Activated T-cell treated with anti-CD3 and anti-CD28 coated beads, Interleukin-2, amount 50 U/mL, for 72 hours (primary cell): ENCODE measurements at regions not wholly inside any gene's neighbourhood (a gene's known extent, or its start where the extent isn't known, plus 50 kb on each side); places are given as distances from the start of the nearest gene placed in this dataset.
"Not testable (repeated sequence)": the region's sequence is repeated elsewhere in the genome, so short reads cannot be mapped to it uniquely, and the experiment has no call there.

Experiments
- ATAC-seq, 2 donors: fragments of 150-1000 bp; cut with Tn5 transposase; replicated peaks in 1 of 2; 2 replicates each; pipeline ENCODE4 v1.10.0; 2021; ENCODE audit warnings: moderate library complexity in 2 of 2, mild to moderate bottlenecking in 1 of 2
- DNase-seq, 2 donors: peaks; one replicate each; pipeline ENCODE4 v3.0.0; 2021 to 2022; ENCODE audit warnings: mixed read lengths in 1 of 2
- H3K27ac Mint-ChIP-seq: one replicate; pipeline ENCODE4 v1.8.0; 2022; ENCODE audit warnings: mild to moderate bottlenecking, moderate library complexity, mixed read lengths
- H3K27me3 Mint-ChIP-seq: one replicate; pipeline ENCODE4 v1.8.0; 2022; ENCODE audit warnings: low read depth, mixed read lengths
- H3K36me3 Mint-ChIP-seq, 2 donors: one replicate each; pipeline ENCODE4 v1.8.0; 2022; ENCODE audit warnings: mixed read lengths in 2 of 2, mild to moderate bottlenecking in 1 of 2; ENCODE audit not compliant: insufficient read depth in 2 of 2
- H3K4me1 Mint-ChIP-seq: one replicate; pipeline ENCODE4 v1.8.0; 2022; ENCODE audit warnings: low read depth, mixed read lengths
- H3K4me3 Mint-ChIP-seq, 2 donors: one replicate each; pipeline ENCODE4 v1.8.0; 2022; ENCODE audit warnings: mild to moderate bottlenecking in 2 of 2, mixed read lengths in 2 of 2, moderate library complexity in 2 of 2
- H3K9me3 Mint-ChIP-seq, 2 donors: one replicate each; pipeline ENCODE4 v1.8.0; 2022; ENCODE audit warnings: mixed read lengths in 2 of 2

DNA sequence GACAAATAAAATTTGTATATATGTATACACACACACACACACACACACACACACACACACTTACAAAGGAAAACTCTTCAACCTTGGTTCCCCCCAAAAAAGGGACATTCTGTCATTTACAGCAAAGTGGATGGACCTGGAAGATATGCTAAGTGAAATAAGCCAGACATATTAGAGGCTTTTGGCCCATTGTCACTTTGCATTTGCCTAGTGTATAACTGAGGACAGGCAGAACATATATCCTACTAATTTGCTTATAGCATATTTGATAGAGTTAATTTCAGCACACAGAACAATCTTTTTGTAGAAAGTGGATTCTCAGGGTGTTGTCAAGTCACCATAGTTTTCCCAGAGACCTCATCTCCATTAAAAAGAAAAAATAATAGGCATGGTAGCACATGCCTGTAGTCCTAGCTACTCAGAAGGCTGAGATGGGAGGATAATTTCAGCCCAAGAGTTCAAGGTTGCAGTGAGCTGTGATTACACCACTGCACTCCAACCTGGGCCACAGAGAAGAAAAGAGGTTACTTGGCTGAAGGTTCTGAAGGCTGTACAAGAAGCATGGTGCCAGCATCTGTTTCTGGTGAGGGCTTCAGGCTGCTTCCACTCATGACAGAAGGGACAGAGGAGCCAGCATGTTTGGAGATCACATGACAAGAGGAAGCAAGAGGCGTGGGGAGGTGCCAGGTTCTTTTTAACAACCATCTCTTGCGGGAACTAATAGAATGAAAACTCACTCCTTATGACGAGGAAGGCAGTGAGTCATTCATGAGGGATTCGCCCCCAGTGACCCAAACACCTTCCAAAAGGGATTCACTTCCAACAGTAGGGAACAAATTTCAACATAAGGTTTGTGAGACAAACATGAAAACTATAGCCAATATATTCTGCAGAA is 135.6 kb downstream of the TMEM168 start:
- Mint-ChIP-seq H3K9me3 (peaks cover 2 to 4% of the 10 kb centered on the region in 2 donors), H3K36me3 (no peaks in the 10 kb centered on the region), H3K27me3 (no peaks in the 10 kb centered on the region), H3K27ac (no peak overlapping the region), H3K4me1 (no peaks in the 10 kb centered on the region), H3K4me3 (no peak overlapping the region)
- DNase-seq = no peak
- no peak for ATAC-seq

DNA sequence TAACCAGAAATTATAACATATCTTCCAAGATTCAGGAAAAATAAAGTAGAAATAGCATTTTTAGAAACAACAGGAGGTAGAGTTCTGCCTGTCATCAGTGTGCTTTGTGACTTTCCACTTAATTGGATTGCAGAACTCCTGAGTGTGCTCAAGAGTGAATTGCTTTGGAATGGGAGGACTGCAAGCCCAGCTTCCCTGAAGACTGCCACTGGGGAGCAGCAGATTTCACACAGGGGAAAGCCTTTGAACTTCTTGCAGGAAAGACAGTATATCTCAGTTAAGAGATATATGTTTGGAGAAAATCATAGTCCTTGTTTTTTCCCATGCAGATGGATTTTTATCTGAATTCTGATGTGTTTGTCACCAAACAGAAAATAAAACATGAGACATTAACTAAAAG is 124.5 kb downstream of the TMEM168 start:
- no peaks in the 10 kb centered on the region for H3K36me3 Mint-ChIP-seq
- no peak overlapping the region for H3K4me3 Mint-ChIP-seq
- no peak for ATAC-seq
- no peak for DNase-seq
- H3K27ac Mint-ChIP-seq = no peak overlapping the region
- peaks cover 0 to 2% of the 10 kb centered on the region in 2 donors for H3K9me3 Mint-ChIP-seq
- H3K27me3 Mint-ChIP-seq = peaks cover 6% of the 10 kb centered on the region
- no peaks in the 10 kb centered on the region for H3K4me1 Mint-ChIP-seq

DNA sequence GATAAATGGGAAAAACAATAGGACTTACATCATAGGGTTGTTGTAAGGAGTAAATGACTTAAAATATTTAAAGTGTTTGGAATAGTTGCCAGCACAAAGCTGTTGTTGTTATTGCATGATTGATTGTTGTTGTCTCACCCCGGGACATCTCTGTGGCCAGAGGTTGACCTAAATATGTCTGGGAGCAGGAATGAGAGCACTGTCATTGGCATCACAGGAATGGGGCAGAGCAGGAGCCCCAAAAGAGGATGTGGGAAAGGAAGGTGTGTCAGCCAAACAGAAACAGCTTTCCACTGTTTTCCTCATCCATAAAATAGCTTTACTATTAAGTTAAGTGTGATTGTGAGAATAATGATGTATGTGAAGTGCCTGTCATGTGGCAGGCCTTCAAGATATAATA is 121.6 kb downstream of the TMEM168 start:
- Mint-ChIP-seq H3K9me3 (peaks cover 0 to 2% of the 10 kb centered on the region in 2 donors), H3K4me3 (no peak overlapping the region), H3K27ac (no peak overlapping the region), H3K4me1 (no peaks in the 10 kb centered on the region), H3K27me3 (peaks cover 7% of the 10 kb centered on the region), H3K36me3 (no peaks in the 10 kb centered on the region)
- no peak for ATAC-seq
- DNase-seq = no peak

DNA sequence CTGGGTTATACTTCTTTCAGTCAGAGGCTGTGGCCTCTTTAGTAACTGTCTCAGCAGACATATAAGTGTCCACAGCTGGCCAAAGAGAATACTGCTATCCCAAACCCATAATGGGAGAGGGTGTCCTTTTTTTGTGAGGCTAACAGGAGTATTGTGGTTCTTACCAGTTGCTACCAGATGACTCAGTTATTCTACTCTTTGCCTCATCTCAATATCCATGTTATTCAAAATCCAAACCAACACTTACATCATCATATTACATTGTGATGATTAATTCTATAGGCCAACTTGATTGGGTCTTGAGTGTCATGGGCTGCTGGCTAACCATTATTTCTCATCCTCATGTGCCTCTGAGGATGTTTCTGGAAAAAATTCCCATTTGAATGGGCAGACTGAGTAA is 120.9 kb downstream of the TMEM168 start:
- Mint-ChIP-seq H3K27ac (no peak overlapping the region), H3K4me3 (no peak overlapping the region), H3K4me1 (no peaks in the 10 kb centered on the region), H3K27me3 (peaks cover 14% of the 10 kb centered on the region), H3K36me3 (no peaks in the 10 kb centered on the region), H3K9me3 (peaks cover 0 to 2% of the 10 kb centered on the region in 2 donors)
- ATAC-seq = no peak
- DNase-seq = no peak

DNA sequence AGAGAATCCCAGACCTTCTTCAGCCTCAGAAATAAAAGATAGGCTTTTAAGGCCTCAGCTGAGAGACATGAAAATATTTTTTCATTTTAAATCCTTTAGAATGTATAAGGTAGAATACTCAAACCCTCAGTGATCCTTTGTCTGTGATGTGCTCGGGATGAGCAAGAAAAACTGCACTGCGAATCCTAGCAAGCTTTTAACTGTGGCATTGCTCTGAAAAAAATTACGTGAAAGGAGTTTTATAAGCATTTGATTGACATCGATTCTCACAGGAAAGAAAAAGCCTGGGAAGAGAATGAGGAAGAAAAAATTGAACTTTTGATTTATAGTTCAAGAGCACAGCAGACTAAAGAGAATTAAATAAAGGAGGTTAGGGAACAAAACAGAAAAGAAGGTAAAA is 120.0 kb downstream of the TMEM168 start:
- no peak overlapping the region for H3K27ac Mint-ChIP-seq
- no peak overlapping the region for H3K4me3 Mint-ChIP-seq
- DNase-seq = no peak
- no peaks in the 10 kb centered on the region for H3K36me3 Mint-ChIP-seq
- no peaks in the 10 kb centered on the region for H3K4me1 Mint-ChIP-seq
- H3K9me3 Mint-ChIP-seq = peaks cover 0 to 2% of the 10 kb centered on the region in 2 donors
- H3K27me3 Mint-ChIP-seq = peaks cover 14% of the 10 kb centered on the region
- ATAC-seq = no peak

DNA sequence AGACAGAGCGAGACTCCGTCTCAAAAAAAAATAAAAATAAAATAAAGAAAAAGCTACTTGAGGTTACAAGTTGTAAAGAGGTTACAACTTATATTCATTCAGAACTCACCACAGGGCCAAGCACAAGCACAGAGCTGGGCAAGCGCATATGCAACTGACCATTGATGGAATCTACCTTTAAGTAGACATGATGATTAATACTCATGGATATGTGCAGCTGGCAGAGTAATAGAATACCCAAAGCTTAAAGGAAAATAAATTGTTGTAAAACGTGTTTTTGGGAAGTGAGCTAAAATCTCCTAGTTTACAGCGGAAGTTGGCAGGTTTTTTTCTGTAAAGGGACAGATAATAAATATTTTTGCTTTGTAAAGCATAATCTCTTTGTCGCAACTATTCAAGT is 111.6 kb downstream of the TMEM168 start:
- Mint-ChIP-seq H3K4me1 (no peaks in the 10 kb centered on the region), H3K4me3 (no peak overlapping the region), H3K36me3 (no peaks in the 10 kb centered on the region), H3K27ac (no peak overlapping the region), H3K27me3 (peaks cover 7% of the 10 kb centered on the region), H3K9me3 (no peaks in the 10 kb centered on the region)
- ATAC-seq (no peak), DNase-seq (no peak)

DNA sequence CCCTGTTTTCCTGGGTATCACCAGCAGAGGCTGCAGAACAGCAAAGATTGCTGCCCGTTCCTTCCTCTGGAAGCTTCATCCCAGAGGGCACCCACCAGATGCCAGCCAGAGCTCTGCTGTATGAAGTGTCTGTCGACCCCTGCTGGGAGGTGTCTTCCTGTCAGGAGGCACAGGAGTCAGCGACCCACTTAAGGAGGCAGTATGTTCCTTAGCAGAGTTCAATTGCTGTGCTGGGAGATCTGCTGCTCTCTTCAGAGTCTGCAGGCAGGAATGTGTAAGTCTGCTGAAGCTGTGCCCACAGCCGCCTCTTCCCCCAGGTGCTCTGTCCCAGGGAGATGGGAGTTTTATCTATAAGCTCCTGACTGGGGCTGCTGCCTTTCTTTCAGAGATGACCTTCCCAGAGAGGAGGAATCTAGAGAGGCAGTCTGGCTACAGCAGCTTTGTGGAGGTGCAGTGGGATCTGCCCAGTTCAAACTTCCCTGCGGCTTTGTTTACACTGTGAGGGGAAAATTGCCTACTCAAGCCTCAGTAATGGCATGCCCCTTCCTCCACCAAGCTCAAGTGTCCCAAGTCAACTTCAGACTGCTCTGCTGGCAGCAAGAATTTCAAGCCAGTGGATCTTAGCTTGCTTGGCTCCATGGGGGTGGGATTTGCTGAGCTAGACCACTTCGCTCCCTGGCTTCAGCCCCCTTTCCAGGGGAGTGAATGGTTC is 100.6 kb downstream of the TMEM168 start:
- H3K27me3 Mint-ChIP-seq = peaks cover 13% of the 10 kb centered on the region
- H3K36me3 Mint-ChIP-seq, ATAC-seq, H3K4me3 Mint-ChIP-seq, H3K9me3 Mint-ChIP-seq, DNase-seq, H3K27ac Mint-ChIP-seq, H3K4me1 Mint-ChIP-seq: not testable (repeated sequence)

DNA sequence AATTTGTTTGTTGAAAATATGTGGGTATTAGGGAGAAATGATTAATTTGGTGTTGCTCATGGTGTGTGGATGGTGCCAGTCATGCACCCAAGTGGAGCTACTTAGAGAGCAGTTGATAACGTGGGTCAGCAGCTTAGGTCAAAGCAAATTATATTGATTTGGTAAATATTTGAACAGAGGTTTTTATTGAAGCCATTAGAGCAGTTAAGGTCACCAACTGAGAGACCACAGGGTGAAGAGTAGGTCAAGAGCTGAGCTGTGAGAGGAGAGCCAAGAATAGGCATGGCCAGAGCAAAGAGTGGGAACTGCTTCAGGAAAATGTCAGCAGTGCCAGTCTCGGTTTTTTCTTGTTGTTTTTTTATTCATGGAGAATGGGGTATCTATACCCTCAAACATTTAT is 97.9 kb downstream of the TMEM168 start:
- Mint-ChIP-seq H3K36me3 (peaks cover 0 to 2% of the 10 kb centered on the region in 2 donors), H3K4me1 (no peaks in the 10 kb centered on the region), H3K27me3 (peaks cover 13% of the 10 kb centered on the region), H3K27ac (no peak overlapping the region), H3K9me3 (peaks cover 2 to 5% of the 10 kb centered on the region in 2 donors), H3K4me3 (no peak overlapping the region)
- ATAC-seq (no peak), DNase-seq (no peak)

DNA sequence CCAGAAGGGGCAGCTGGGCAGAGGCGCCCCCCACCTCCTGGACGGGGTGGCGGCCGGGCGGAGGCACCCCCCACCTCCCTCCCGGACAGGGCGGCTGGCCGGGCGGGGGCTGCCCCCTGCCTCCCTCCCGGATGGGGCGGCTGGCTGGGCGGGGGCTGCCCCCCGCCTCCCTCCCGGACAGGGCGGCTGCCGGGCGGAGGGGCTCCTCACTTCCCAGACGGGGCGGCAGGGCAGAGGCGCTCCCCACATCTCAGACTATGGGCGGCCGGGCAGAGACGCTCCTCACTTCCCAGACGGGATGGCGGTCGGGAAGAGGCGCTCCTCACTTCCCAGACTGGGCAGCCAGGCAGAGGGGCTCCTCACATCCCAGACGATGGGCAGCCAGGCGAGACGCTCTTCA is 93.0 kb downstream of the TMEM168 start:
- peaks cover 15% of the 10 kb centered on the region for H3K27me3 Mint-ChIP-seq
- not testable (repeated sequence) for H3K9me3 Mint-ChIP-seq, H3K27ac Mint-ChIP-seq, ATAC-seq, DNase-seq, H3K4me1 Mint-ChIP-seq, H3K36me3 Mint-ChIP-seq, H3K4me3 Mint-ChIP-seq

DNA sequence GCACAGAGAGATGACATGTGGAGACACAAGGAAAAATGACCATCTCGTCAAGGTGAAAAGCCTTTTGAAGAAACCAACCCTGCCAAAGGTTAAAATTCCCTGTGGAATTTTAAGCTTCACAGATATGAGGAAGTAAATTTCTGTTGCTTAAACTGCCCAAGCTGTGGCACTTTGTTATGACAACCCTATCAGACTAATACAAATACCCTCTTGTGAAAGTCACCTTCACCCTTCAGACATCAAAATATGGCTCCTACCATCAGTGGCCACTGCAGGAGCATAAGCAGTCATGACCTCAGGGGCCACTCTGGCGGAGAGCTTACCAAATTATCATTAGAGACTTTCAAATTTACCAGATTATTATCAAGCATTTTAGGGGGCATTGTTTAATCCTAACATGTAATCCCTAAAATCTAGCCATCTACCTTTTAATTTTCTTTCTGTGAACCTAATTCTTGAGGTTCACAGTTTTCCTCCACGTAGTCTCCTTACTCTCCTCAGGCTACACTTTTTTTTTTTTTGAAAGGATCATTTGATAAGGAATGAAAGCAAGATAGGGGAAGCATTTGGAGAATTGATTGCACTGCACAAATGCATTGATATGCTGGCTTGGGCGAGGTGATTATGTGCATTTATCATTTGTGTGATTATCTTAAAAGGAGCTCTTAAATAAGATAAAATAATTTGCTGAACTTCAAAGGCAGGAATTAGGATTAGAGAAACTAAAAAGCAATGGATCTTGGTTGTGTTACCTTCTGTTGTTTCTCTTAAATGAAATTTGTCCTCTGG is 90.3 kb downstream of the TMEM168 start:
- peaks cover 0 to 1% of the 10 kb centered on the region in 2 donors for H3K9me3 Mint-ChIP-seq
- DNase-seq (no peak), ATAC-seq (no peak)
- H3K27me3 Mint-ChIP-seq = peaks cover 6% of the 10 kb centered on the region
- H3K4me3 Mint-ChIP-seq = no peak overlapping the region
- H3K27ac Mint-ChIP-seq = peak overlapping the region; percentile 24
- peaks cover 0 to under 1% of the 10 kb centered on the region in 2 donors for H3K36me3 Mint-ChIP-seq
- H3K4me1 Mint-ChIP-seq = no peaks in the 10 kb centered on the region

DNA sequence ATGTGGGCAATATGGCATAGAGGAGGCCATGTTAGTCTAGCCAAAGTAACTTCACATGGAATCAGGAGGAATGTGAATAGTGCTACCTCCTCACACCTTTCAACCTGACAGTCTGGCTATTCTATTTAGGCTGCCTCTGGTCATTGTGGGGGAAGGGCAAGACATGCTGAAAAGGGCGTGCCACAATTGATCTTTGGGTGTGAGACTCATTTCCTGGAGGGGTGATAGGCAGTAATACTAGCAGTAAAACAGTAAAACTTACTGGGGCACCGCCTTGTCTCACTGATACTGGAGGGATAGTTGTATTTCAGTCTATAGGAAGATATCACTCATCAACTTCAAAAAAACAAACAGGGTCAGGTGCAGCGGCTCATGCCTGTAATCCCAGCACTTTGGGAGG is 88.7 kb downstream of the TMEM168 start:
- H3K4me1 Mint-ChIP-seq = no peaks in the 10 kb centered on the region
- no peaks in the 10 kb centered on the region for H3K36me3 Mint-ChIP-seq
- H3K27ac Mint-ChIP-seq = no peak overlapping the region
- ATAC-seq (no peak), DNase-seq (no peak)
- peaks cover 0 to 1% of the 10 kb centered on the region in 2 donors for H3K9me3 Mint-ChIP-seq
- peaks cover 6% of the 10 kb centered on the region for H3K27me3 Mint-ChIP-seq
- no peak overlapping the region for H3K4me3 Mint-ChIP-seq

DNA sequence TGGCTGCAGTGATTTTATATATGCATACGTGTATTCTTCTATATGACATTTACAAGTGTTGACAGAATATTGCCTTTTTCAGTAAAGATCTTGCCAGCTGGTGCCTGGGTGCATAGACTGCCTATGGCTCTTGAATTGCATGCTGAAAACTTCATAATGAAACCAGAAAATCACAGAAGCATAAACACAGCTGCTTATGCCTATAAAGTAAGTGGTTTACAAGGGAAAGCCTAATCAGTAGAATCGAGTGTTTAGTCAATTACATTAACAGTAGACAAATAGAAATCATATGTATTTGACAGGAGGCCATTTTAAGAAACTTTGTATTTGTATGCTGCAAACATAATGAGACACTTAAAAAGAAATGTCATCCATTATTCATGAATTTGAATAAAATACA is 82.5 kb downstream of the TMEM168 start:
- Mint-ChIP-seq H3K9me3 (no peaks in the 10 kb centered on the region), H3K4me3 (no peak overlapping the region), H3K36me3 (no peaks in the 10 kb centered on the region), H3K27me3 (no peaks in the 10 kb centered on the region), H3K4me1 (no peaks in the 10 kb centered on the region), H3K27ac (no peak overlapping the region)
- ATAC-seq = no peak
- no peak for DNase-seq

DNA sequence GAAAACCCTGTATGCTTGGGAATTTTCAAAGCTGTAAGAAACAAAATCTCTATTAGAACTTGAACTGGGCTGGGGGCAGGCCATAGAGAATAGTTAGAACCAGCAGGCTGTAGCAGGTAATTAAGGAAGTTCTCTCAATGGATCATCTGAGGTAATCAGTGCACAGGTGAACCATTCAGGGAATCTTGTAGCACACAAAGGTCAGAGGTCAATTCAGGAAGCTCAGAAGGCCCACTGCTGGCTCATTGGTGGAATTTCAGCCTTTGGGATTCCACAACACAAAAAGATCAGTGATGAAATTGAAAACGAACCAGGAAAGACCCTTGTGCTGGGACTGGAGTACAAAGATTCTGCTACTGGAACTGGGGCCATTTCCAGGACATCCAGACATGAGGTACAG is 82.0 kb downstream of the TMEM168 start:
- DNase-seq (no peak), ATAC-seq (no peak)
- H3K9me3 Mint-ChIP-seq = no peaks in the 10 kb centered on the region
- H3K36me3 Mint-ChIP-seq = no peaks in the 10 kb centered on the region
- H3K4me1 Mint-ChIP-seq = no peaks in the 10 kb centered on the region
- H3K27me3 Mint-ChIP-seq = no peaks in the 10 kb centered on the region
- no peak overlapping the region for H3K4me3 Mint-ChIP-seq
- no peak overlapping the region for H3K27ac Mint-ChIP-seq
